ENCODE measurements at regions not wholly inside any gene's neighbourhood (a gene's known extent, or its start where the extent isn't known, plus 50 kb on each side); places are given as distances from the start of the nearest gene placed in this dataset.

GRCh38 chr9:31868830-31869229, 515.6 kb upstream of the ACO1 start:
- TF ChIP-seq CTCF (conservative IDR thresholded peaks at IDR 0.05) (no peak), EZH2 (IDR thresholded peaks at IDR 0.05; ENCODE audit: low read depth) (no peak)

Data from PC-9 (cell line).